Limb (tissue), 2 donors: ENCODE measurements at regions not wholly inside any gene's neighbourhood (a gene's known extent, or its start where the extent isn't known, plus 50 kb on each side); places are given as distances from the start of the nearest gene placed in this dataset.
"Not testable (repeated sequence)": the region's sequence is repeated elsewhere in the genome, so short reads cannot be mapped to it uniquely, and the experiment has no call there.

Experiments used
- DNase-seq, 2 donors: peaks; one replicate each; pipeline ENCODE4 v3.0.0-alpha.2; 2016; ENCODE audit errors: extremely low spot score in 2 of 2

DNA sequence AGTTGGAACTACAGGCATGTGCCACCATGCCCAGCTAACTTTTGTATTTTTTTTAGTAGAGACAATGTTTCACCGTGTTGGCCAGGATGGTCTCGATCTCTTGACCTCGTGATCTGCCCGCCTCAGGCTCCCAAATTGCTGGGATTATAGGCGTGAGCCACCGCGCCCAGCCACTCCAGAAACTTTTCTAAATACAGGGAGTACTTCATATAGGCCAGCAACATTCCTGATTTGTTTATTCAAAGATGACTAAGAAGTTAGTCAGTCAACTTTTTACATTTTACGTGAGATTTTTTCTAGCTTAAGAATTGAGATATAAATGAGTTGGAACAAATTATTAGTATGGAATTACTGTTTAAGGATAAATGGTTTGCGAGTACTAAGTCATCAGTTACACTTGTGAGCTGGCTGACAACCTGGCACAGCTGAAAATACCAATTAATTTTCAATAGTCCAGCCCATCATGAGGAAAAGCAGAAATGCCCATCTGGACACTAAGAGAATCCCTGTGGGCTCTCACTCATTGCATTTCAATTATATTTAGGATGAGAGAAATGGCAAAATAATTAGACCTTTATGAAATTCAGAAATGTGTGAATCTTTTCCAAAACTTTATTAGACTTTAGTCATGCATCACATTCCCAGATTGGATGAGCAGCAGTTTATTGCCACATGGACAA, 430.8 kb upstream of the SPATA31A3 start:
- not testable (repeated sequence) for DNase-seq

- not testable (repeated sequence) for DNase-seq
These were observed 426.2 kb upstream of the SPATA31A3 start for GRCh38 chr9:67418496-67419079.

GRCh38 chr9:67417341-67417983, 425.1 kb upstream of the SPATA31A3 start:
- DNase-seq = not testable (repeated sequence)

- DNase-seq = not testable (repeated sequence)
These were observed 424.3 kb upstream of the SPATA31A3 start for GRCh38 chr9:67416639-67417038.

DNA sequence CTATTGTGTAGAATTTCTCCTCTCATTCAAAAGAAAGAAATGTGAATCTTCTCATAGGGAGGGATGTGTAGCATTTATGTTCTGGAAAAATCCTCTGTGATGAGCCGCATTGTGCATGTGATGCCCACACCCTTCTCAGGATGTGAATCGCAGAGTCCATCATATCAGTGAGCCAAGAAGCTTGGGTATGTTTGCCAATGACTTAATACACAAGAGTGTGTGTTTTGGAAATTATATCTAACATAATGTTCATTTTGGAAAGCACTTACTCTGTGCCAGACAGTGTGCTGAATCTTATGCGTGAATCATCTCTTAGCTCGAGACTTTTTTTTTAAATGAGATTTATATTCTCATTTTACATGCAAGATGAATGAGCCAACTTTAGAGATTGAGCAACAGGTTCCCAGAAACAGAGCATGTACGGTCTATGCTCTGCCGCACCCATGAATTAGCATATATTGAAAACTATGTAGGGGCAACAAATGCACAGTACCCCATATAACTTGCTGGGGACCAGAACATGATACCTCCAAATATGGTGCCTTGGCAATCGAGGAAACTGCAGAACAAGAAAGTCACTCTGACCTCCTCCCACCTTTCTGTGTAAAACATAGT, 418.4 kb upstream of the SPATA31A3 start:
- not testable (repeated sequence) for DNase-seq

DNA sequence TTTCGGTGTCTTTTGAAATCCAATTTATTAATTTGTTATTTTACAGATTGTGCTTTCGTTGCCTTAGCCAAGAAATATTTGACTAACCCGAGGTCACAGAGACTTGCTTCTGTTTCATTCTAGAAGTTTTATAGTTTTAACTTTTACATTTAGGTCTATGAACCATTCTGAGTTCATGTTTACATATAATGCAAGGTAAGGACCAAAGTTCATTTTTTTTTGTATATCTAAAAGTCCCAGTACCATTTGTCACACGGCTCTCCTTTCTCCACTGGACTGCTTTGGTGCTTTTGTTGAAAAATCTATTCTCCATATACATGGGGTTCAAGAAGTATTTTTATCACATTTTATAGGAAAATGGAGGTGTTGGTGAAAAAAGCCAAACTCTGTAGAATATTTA, 411.4 kb upstream of the SPATA31A3 start:
- DNase-seq = not testable (repeated sequence)

- not testable (repeated sequence) for DNase-seq
These were observed 405.4 kb upstream of the SPATA31A3 start for GRCh38 chr9:67397731-67398130.

GRCh38 chr9:67394782-67395181, 402.4 kb upstream of the SPATA31A3 start:
- not testable (repeated sequence) for DNase-seq

- DNase-seq = not testable (repeated sequence)
These were observed 401.7 kb upstream of the SPATA31A3 start for GRCh38 chr9:67394038-67394437.

GRCh38 chr9:67369664-67370063, 377.3 kb upstream of the SPATA31A3 start:
- DNase-seq = not testable (repeated sequence)

- not testable (repeated sequence) for DNase-seq
These were observed 370.0 kb upstream of the SPATA31A3 start for GRCh38 chr9:67362325-67362724.

DNA sequence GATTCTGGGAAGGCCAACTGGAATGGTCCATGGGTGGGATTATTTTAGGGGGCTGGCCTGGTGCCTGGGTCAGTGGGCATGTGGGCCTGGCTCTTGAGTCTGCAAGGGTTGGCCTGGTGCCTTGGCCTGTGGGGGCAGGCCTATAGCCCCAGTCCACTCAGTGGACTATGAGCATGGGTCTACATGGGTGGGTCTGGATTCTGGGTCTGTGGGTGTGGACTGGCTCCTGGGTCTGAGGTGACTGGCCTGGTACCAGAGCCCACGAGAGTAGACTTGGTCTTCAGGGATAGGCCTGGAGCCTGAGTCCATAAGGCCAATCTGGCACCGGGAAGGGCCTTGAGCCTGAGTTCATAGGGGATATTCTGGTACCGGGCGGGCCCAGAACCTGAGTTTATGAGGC, 361.6 kb upstream of the SPATA31A3 start:
- not testable (repeated sequence) for DNase-seq

DNA sequence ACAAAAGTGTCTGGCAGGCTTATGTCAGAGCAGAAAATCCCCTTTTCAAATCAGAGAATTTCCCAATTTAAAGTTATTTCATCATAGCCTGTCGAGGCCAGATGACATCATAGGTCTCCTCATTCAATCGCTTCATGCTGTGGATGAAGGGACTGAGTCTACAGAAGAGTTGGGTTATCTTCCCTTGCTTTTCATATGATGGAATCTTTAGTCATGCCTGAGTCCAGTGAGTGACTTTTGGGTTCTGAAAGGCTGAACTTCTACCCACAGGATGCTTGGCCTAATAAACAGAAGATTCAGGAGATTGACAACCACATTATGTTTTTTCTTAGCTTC, 357.0 kb upstream of the SPATA31A3 start:
- DNase-seq = not testable (repeated sequence)

DNA sequence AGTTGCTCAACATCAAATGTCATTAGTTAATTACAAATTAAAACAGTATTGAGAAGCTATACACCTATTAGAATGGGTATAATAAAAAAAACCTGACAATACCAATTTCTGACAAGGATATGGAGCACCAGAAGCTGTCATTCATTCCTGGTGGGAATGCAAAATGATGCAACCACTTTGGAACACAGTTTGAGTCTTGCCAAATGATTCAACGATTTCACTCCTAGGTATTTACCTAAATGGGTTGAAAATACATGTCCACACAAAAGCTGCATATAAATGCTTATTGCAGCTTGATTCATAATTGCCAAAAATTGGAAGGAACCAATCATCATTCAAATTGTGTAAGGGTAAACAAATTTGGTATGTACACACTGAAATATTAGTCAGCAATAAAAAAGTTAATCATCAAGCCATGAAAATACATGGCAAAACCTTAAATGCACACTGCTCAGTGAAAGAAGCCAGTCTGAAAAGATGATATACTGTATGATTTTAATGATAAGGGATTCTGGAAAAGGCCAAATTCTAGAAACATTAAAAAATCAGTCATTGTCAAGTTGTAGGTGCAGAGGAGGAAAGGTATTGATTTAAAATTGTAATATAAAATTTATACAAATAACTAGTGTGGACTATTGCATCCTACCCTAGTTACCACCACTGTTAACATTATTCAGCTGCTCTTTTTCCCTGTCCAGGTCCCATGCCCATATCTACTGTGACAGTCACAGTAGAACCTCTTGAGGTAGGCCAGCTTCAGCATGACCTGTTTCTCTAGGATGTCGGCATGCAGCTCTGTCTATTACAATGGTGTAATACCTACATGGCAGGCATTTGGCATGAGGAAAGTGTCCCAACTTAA, 356.4 kb upstream of the SPATA31A3 start:
- DNase-seq = not testable (repeated sequence)

- not testable (repeated sequence) for DNase-seq
These were observed 355.7 kb upstream of the SPATA31A3 start for GRCh38 chr9:67348094-67348493.

DNA sequence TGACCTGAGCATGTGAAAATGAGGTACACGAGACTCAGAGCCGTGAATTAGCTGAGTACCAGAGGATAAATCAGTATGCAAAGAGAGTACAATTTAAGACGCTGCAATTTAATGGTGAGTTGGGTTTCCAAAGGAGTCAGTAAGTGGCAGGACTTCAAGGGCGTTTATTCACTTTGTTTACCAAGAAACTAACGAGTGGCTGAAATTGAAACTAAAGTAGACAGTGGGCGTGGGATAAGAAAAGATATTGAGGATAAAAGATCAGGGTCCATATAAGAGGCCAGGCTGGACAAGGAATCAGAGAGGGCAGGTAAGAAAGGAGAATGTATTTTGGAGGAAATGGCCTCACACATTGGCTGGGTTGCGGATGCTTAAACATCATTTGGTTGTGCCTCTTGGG, 346.9 kb upstream of the SPATA31A3 start:
- not testable (repeated sequence) for DNase-seq

DNA sequence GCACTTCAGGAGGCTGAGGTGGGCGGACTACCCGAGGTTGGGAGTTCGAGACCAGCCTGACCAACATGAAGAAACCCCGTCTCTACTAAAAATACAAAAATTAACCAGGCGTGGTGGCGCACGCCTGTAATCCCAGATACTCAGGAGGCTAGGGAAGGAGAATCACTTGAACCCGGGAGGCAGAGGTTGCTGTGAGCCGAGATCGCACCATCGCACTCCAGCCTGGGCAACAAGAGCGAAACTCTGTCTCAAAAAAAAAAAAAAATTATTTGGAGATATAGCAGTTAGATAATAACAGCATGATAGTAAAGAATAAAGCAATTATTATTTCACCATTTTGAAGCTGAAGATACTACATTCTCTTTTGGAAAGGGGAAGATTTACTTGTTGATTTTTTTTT, 345.9 kb upstream of the SPATA31A3 start:
- not testable (repeated sequence) for DNase-seq

DNA sequence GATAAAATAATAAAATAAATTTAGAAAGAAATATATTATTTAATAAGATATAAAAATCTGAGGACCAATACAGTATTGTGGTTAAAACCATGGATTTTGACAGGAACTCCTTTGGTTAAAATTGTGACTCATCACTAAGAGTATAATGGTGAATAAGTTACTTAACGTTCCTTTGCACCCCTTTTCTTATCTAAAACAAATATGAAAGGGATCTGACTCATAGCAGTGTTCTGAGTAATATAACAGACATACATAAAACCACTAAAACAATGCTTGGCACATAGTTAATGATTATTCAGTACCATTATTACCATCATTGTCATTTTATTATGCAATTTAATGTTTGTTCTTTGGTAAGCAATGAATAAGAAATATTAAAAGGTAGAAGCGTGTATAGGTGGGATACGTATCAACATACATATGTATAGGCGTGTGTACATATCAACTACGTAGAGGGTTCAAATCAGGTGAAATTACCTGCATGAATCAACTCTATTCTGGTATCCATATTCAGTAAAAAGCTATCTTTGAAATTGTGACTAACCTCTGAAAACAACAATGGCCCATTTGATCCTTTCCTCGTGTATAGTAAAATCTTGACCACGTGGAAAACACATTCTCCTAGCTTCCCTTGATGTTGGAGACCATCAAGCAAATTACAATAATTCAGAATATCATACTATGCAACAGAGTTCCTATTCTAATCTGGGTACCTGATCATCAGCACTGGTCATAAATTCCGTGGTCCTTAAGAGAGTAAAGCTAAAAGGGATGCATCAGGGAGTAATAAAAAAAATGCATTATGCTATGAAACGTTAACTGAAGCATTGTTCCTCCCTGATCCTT, 342.6 kb upstream of the SPATA31A3 start:
- not testable (repeated sequence) for DNase-seq

DNA sequence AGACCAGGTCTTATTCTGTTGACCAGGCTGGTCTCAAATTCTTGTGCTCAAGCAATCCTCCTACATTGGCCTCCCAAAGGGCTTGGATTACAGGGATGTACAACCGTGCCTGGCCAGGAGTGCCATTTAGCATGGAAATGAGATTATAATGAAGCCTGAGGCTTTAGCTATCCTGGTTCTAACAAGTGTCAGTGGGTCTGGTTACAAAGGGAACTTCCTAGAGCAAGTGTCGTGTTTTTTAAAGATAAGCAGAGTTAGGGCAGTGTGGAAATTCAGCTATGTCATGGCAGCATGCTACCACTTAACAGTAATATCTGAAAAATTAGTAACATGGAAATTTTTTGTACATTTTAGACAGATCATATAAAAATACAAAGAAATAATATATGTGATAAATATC, 339.3 kb upstream of the SPATA31A3 start:
- not testable (repeated sequence) for DNase-seq

- not testable (repeated sequence) for DNase-seq
These were observed 321.1 kb upstream of the SPATA31A3 start for GRCh38 chr9:67313409-67313808.
